Calu3 (cell line): ENCODE measurements at regions not wholly inside any gene's neighbourhood (a gene's known extent, or its start where the extent isn't known, plus 50 kb on each side); places are given as distances from the start of the nearest gene placed in this dataset.

Experiments
- BruUV-seq: library from RNA; stranded (reverse); fragments of 400-500 nt; replicated peaks from 2 replicates; lab custom pipeline; 2021; lab: Mats Ljungman, UMichigan
- CTCF ChIA-PET: fragments of 300-600 bp; sonication (Branson Sonifier 250); formaldehyde crosslinking; loops from one replicate; lab custom pipeline; 2022; ENCODE audit warnings: antibody characterized with exemption; lab: Charles Lee
- DNase-seq: peaks from one replicate; pipeline ENCODE4 v3.0.0; 2022
- H3K27ac Mint-ChIP-seq: one replicate; pipeline ENCODE4 v1.8.0; 2022; ENCODE audit warnings: mixed read lengths; ENCODE audit not compliant: unreplicated experiment
- H3K27me3 Mint-ChIP-seq: one replicate; pipeline ENCODE4 v1.8.0; 2022; ENCODE audit warnings: mixed read lengths; ENCODE audit not compliant: unreplicated experiment
- H3K36me3 Mint-ChIP-seq: one replicate; pipeline ENCODE4 v1.8.0; 2022; ENCODE audit warnings: mild to moderate bottlenecking, moderate library complexity, mixed read lengths; ENCODE audit not compliant: insufficient read depth, unreplicated experiment
- H3K4me1 Mint-ChIP-seq: one replicate; pipeline ENCODE4 v1.8.0; 2022; ENCODE audit warnings: mild to moderate bottlenecking, low read depth, mixed read lengths; ENCODE audit not compliant: unreplicated experiment
- H3K4me3 Mint-ChIP-seq: one replicate; pipeline ENCODE4 v1.8.0; 2022; ENCODE audit warnings: mild to moderate bottlenecking, low read depth, moderate library complexity, mixed read lengths; ENCODE audit not compliant: unreplicated experiment
- H3K9me3 Mint-ChIP-seq: one replicate; pipeline ENCODE4 v1.8.0; 2022; ENCODE audit warnings: low read depth, mixed read lengths; ENCODE audit not compliant: unreplicated experiment
- intact Hi-C: fragments of 100-400 bp; cut with micrococcal nuclease; formaldehyde crosslinking; loops from one replicate; pipeline ENCODE4 v1.10.0; 2022; ENCODE audit not compliant: unreplicated experiment
- TF ChIP-seq, protein P1 (sequence below): fragments of 200-600 bp; IDR thresholded peaks from one replicate; pipeline ENCODE4 v1.8.0; 2022; ENCODE audit warnings: antibody characterized with exemption; ENCODE audit not compliant: unreplicated experiment

DNA sequence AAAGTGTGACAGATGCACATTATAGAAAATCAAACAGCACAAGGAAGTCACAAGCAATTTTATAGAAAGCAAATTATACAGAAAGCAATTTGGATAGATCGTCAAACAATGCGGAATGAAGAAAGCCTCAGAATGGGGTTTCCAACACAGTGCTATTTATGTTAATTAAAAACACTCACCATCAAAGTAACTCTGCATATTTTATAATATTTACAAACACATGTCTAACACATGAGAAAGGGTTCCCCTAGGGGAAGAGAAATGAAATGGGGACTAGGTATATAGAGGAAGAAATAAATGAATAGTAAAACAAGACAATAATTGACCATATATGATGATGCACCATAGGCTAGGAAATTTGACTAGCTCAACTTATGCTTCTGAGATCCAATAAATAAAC lies 171.2 kb upstream of the XYLT1 start:
- Mint-ChIP-seq H3K27me3 (no peaks in the 10 kb centered on the region), H3K27ac (no peak overlapping the region), H3K4me3 (no peak overlapping the region), H3K36me3 (no peaks in the 10 kb centered on the region), H3K4me1 (no peaks in the 10 kb centered on the region), H3K9me3 (peaks cover 5% of the 10 kb centered on the region)
- CTCF ChIA-PET: no interaction called here
- intact Hi-C loops: no loop called here
- TF ChIP-seq, protein P1, sequence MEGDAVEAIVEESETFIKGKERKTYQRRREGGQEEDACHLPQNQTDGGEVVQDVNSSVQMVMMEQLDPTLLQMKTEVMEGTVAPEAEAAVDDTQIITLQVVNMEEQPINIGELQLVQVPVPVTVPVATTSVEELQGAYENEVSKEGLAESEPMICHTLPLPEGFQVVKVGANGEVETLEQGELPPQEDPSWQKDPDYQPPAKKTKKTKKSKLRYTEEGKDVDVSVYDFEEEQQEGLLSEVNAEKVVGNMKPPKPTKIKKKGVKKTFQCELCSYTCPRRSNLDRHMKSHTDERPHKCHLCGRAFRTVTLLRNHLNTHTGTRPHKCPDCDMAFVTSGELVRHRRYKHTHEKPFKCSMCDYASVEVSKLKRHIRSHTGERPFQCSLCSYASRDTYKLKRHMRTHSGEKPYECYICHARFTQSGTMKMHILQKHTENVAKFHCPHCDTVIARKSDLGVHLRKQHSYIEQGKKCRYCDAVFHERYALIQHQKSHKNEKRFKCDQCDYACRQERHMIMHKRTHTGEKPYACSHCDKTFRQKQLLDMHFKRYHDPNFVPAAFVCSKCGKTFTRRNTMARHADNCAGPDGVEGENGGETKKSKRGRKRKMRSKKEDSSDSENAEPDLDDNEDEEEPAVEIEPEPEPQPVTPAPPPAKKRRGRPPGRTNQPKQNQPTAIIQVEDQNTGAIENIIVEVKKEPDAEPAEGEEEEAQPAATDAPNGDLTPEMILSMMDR: no peak
- no TSS peak for BruUV-seq
- no peak for DNase-seq

DNA sequence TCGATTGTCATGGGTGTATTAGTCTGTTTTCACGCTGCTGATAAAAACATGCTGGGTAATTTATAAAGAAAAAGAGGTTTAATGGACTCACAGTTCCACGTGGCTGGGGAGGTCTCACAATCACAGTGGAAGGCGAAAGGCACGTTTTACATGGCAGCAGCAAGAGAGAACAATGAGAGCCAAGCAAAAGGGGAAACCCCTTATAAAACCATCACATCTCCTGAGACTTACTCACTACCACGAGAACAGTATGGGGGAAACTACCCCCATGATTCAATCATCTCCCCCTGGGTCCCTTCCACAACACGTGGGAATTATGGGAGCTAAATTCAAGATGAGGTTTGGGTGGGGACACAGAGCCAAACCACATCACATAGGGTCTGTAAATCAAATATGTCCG lies 167.4 kb upstream of the XYLT1 start:
- no TSS peak for BruUV-seq
- no peak overlapping the region for H3K27ac Mint-ChIP-seq
- CTCF ChIA-PET: no interaction called here
- H3K4me1 Mint-ChIP-seq: no peaks in the 10 kb centered on the region
- H3K4me3 Mint-ChIP-seq: no peak overlapping the region
- H3K27me3 Mint-ChIP-seq: no peaks in the 10 kb centered on the region
- intact Hi-C loops: no loop called here
- no peaks in the 10 kb centered on the region for H3K36me3 Mint-ChIP-seq
- H3K9me3 Mint-ChIP-seq: peaks cover 8% of the 10 kb centered on the region
- DNase-seq: no peak
- TF ChIP-seq, protein P1: no peak

DNA sequence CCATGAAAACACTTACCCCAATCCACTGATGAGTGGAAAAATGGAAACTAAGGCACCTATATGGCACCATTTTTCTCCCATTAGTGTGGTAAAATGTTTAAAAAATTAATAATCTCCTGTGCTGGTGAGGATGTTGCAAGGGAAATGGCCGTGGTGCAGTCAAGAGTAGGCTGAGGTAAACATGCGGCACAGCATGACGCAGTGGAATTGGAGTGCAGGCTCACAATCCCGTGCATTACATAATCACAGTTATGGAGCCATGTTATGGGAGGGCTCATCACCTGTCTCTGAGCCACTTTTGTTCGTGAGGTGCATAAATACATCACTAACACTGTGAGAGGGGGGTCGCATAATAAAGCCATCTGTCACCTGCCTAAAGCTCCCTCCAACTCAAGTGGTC lies 164.4 kb upstream of the XYLT1 start:
- CTCF ChIA-PET: no interaction called here
- intact Hi-C loops: no loop called here
- Mint-ChIP-seq H3K4me1 (no peaks in the 10 kb centered on the region), H3K36me3 (no peaks in the 10 kb centered on the region), H3K9me3 (peaks cover 8% of the 10 kb centered on the region), H3K27ac (no peak overlapping the region), H3K4me3 (no peak overlapping the region), H3K27me3 (no peaks in the 10 kb centered on the region)
- TF ChIP-seq, protein P1: no peak
- BruUV-seq: no TSS peak
- DNase-seq: no peak

DNA sequence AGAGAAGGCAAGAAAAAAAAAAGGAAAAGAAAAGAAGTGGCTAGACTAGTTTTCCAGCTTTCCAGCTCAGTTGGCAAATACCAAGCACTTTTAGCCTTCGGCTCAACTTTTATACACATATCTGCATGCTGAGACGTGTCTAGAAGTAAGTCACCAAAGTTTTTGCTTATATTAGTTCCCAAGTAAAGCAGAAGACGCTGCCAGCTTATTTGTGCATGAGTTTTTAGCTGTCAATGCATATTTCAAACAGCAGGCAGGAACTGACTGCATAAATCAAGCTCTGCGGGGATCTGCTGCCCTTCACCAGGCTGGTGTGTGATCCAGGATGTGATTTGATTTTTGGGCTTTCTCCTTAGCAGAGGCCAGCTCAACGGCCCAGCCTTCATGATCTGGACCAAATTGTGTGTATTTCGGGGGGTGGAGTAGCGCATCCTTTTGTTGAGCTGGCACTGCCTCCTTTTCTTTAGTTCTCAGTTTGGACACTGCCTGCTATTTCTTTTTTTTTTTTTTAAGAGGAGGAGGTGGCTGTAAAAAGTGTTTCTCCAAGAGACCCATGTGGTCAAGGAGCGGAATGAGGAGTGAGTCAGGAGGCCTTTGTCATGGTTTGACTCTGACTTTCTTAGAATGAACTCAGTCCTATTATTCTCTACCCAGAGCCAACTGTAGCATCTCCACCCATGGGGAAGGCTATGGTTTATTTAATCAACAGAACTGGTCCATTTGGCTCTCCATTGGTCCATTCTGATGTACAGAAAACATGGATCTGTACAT lies 162.6 kb upstream of the XYLT1 start:
- H3K9me3 Mint-ChIP-seq: peaks cover 8% of the 10 kb centered on the region
- CTCF ChIA-PET: no interaction called here
- no peak overlapping the region for H3K4me3 Mint-ChIP-seq
- no TSS peak for BruUV-seq
- intact Hi-C loops: no loop called here
- TF ChIP-seq, protein P1: no peak
- no peak for DNase-seq
- H3K27ac Mint-ChIP-seq: no peak overlapping the region
- H3K36me3 Mint-ChIP-seq: no peaks in the 10 kb centered on the region
- H3K27me3 Mint-ChIP-seq: no peaks in the 10 kb centered on the region
- H3K4me1 Mint-ChIP-seq: no peaks in the 10 kb centered on the region
